Psoas muscle (tissue), 7 donors: ENCODE measurements at regions not wholly inside any gene's neighbourhood (a gene's known extent, or its start where the extent isn't known, plus 50 kb on each side); places are given as distances from the start of the nearest gene placed in this dataset.

Experiments
- ATAC-seq, 4 donors: fragments of 200-7000 bp; cut with Tn5 transposase; one replicate each; pipeline ENCODE4 v1.9.1; 2020; ENCODE audit warnings: moderate library complexity in 3 of 4, mild to moderate bottlenecking in 2 of 4
- DNase-seq, 2 donors: peaks; one replicate each; pipeline ENCODE4 v3.0.0-alpha.2; 2020
- H3K27ac ChIP-seq: fragments of 200-600 bp; one replicate; pipeline ENCODE4 v1.8.0; 2022
- H3K27me3 ChIP-seq, 3 donors: fragments of 200-600 bp in 1 of 3; one replicate each; pipeline versions ENCODE4 v1.6.1 to v1.8.0; 2013 to 2022; ENCODE audit warnings: low read length in 2 of 3, mild to moderate bottlenecking in 2 of 3, moderate library complexity in 1 of 3; ENCODE audit not compliant: insufficient read depth in 3 of 3
- H3K36me3 ChIP-seq, 2 donors: fragments of 200-600 bp in 1 of 2; one replicate each; pipeline versions ENCODE4 v1.6.1 to v1.8.0; 2013 to 2022; ENCODE audit warnings: low read depth in 1 of 2, mild to moderate bottlenecking in 1 of 2, moderate library complexity in 1 of 2; ENCODE audit not compliant: insufficient read depth in 1 of 2
- H3K4me1 ChIP-seq: fragments of 200-600 bp; one replicate; pipeline ENCODE4 v1.8.0; 2022
- H3K4me3 ChIP-seq: fragments of 200-600 bp; one replicate; pipeline ENCODE4 v1.8.0; 2022; ENCODE audit warnings: mild to moderate bottlenecking
- H3K9me3 ChIP-seq: fragments of 200-600 bp; one replicate; pipeline ENCODE4 v1.8.0; 2022
- CTCF ChIP-seq: fragments of 200-600 bp; IDR thresholded peaks from one replicate; pipeline ENCODE4 v1.8.0; 2022; ENCODE audit warnings: antibody characterized with exemption
- WGBS, 3 donors: extraction: QIAGEN DNeasy Blood & Tissue Kit; methylation state at CpG; one replicate each; pipeline versions ENCODE4 v1.1.6 to v1.1.7; 2013; 5-methylcytosine and 5-hydroxymethylcytosine counted together
- intact Hi-C, 2 donors: fragments of 100-400 bp; cut with DNase I; formaldehyde crosslinking; loops; one replicate each; pipeline versions ENCODE4 v1.11.0 to v1.14.2; 2022
- donor health status: healthy with polysubstance abuse.
- donor health status: DM: no; HTN: no; CAD: no; lungs with moderate emphysema.
- donor health status: Bipolar disorder and iron deficiency.
- donor health status: healthy.
- donor health status: DM: yes; HTN: yes; CAD: no.
- donor health status: DM: no; HTN: no; CAD: no.
- donor health status: DM: yes; HTN: yes; CAD: no.

GRCh38 chr2:16003809-16004208 lies 63.5 kb downstream of the MYCN start:
- Histone ChIP-seq H3K27ac (no peak overlapping the region), H3K4me1 (no peaks in the 10 kb centered on the region), H3K27me3 (no peaks in the 10 kb centered on the region), H3K36me3 (no peaks in the 10 kb centered on the region), H3K9me3 (no peaks in the 10 kb centered on the region), H3K4me3 (no peak overlapping the region)
- DNase-seq (no peak), ATAC-seq (no peak)
- TF ChIP-seq CTCF: no peak
- WGBS, 3 donors: 76 to 93% (median 91%) methylated on average over 4 of the region's 4 CpGs
- intact Hi-C loops: no loop called here

GRCh38 chr2:16003152-16003551 lies 62.8 kb downstream of the MYCN start:
- no peak overlapping the region for H3K27ac ChIP-seq
- no peaks in the 10 kb centered on the region for H3K27me3 ChIP-seq
- no peak overlapping the region for H3K4me3 ChIP-seq
- intact Hi-C loops: no loop called here
- H3K9me3 ChIP-seq: no peaks in the 10 kb centered on the region
- DNase-seq: no peak
- H3K36me3 ChIP-seq: no peaks in the 10 kb centered on the region
- WGBS, 3 donors: 90 to 92% (median 91%) methylated on average over 12 of the region's 12 CpGs
- H3K4me1 ChIP-seq: no peaks in the 10 kb centered on the region
- no peak for TF ChIP-seq CTCF
- ATAC-seq: no peak

DNA sequence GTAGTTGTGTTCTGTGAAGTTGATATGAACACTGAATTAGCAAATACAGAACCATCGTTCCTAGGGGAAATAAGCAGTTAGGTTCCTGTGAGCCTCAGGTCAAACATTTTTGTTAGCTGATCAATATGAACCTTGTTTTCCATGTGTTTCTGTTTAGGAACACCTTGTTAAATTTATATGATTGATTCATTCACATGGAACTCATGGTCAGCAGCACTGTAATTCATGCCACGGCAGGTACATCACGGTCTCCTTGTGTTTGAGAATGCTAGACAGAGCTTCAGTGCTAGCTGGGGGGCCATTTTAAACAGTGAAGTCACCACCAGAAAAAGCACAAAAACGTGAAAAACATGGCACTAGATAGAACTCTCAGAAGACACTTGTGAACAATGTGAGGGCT lies 62.2 kb downstream of the MYCN start:
- H3K36me3 ChIP-seq: no peaks in the 10 kb centered on the region
- DNase-seq: no peak
- no peaks in the 10 kb centered on the region for H3K4me1 ChIP-seq
- H3K4me3 ChIP-seq: no peak overlapping the region
- H3K9me3 ChIP-seq: no peaks in the 10 kb centered on the region
- H3K27me3 ChIP-seq: no peaks in the 10 kb centered on the region
- intact Hi-C loops: no loop called here
- TF ChIP-seq CTCF: no peak
- WGBS, 3 donors: 86 to 90% (median 88%) methylated on average over 4 of the region's 4 CpGs
- ATAC-seq: no peak
- no peak overlapping the region for H3K27ac ChIP-seq

DNA sequence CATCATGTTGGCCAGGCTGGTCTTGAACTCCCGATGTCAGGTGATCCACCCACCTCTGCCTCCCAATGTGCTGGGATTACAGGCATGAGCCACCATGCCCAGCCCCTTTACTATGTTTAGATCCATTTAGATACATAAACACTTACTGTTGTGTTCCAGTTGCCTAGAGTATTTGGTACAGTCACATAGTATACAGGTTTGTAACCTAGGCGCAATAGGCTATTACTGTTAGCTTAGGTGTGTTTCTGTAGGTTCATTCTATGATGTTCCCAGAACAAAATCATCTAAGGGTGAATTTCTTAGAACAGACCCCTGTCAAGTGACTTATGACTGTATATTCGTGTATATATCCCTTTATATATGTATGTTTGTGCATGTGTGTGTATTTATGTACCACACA lies 61.8 kb downstream of the MYCN start:
- H3K9me3 ChIP-seq: no peaks in the 10 kb centered on the region
- 93 to 96% (median 95%) methylated on average over 3 of the region's 3 CpGs for WGBS, 3 donors
- no peak overlapping the region for H3K4me3 ChIP-seq
- H3K4me1 ChIP-seq: no peaks in the 10 kb centered on the region
- H3K36me3 ChIP-seq: no peaks in the 10 kb centered on the region
- ATAC-seq (no peak), DNase-seq (no peak)
- no peak for TF ChIP-seq CTCF
- H3K27ac ChIP-seq: no peak overlapping the region
- intact Hi-C loops: no loop called here
- H3K27me3 ChIP-seq: no peaks in the 10 kb centered on the region

DNA sequence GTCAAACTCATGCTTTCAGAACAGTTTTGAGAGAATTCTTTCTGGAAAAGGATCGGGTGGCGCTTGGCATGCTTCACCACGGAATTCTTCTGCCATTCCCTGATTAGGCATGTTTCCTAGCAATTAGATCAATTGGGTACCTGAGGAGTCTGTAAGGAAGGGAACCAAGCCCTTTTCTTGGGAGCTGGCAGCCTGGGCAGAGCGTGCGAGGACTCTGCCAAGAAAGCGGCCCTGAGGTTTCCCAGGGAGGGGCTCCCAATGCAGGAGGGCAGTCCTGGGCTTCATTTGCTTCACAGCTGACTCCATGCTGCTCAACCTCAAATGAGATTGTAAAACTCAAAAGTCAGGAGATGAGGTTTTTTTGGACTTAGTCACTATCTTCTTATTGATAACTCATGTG lies 60.3 kb downstream of the MYCN start:
- no peak for ATAC-seq
- no peak for TF ChIP-seq CTCF
- H3K9me3 ChIP-seq: no peaks in the 10 kb centered on the region
- no peak overlapping the region for H3K27ac ChIP-seq
- no peak for DNase-seq
- no peaks in the 10 kb centered on the region for H3K27me3 ChIP-seq
- intact Hi-C loops: no loop called here
- no peaks in the 10 kb centered on the region for H3K4me1 ChIP-seq
- no peaks in the 10 kb centered on the region for H3K36me3 ChIP-seq
- H3K4me3 ChIP-seq: no peak overlapping the region
- WGBS, 3 donors: 55 to 70% (median 55%) methylated on average over 6 of the region's 6 CpGs
